GM10266 (cell line): ENCODE measurements at regions not wholly inside any gene's neighbourhood (a gene's known extent, or its start where the extent isn't known, plus 50 kb on each side); places are given as distances from the start of the nearest gene placed in this dataset.

ENCODE experiments used
- DNase-seq: peaks from one replicate; pipeline ENCODE4 v3.0.0; 2012; ENCODE audit errors: extremely low spot score
- TF ChIP-seq, protein P1 (sequence below): IDR thresholded peaks from 2 replicates; pipeline ENCODE4 v1.5.1; 2012; ENCODE audit warnings: mild to moderate bottlenecking, low read depth; ENCODE audit not compliant: control insufficient read depth, insufficient read depth; ENCODE audit errors: missing control alignments

DNA sequence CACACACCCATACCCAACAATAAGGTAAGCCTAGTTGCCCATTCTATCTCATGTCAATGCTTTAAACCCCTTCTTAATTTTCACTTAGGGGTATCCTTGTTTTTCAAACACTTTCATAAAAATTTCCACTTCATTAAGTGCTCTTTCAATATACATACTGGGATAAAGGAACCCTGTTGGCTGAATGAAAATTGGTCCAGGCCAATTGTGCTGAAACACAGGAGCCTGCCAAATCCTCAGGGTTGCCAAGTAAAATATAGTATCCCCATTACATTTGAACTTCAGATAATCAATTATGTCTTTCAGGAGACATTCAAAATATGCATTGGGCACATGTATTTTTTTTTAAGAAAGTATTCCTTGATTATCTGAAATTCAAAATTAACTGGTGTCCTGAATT is 1131.1 kb downstream of the SLITRK1 start:
- DNase-seq = no peak
- TF ChIP-seq, protein P1, sequence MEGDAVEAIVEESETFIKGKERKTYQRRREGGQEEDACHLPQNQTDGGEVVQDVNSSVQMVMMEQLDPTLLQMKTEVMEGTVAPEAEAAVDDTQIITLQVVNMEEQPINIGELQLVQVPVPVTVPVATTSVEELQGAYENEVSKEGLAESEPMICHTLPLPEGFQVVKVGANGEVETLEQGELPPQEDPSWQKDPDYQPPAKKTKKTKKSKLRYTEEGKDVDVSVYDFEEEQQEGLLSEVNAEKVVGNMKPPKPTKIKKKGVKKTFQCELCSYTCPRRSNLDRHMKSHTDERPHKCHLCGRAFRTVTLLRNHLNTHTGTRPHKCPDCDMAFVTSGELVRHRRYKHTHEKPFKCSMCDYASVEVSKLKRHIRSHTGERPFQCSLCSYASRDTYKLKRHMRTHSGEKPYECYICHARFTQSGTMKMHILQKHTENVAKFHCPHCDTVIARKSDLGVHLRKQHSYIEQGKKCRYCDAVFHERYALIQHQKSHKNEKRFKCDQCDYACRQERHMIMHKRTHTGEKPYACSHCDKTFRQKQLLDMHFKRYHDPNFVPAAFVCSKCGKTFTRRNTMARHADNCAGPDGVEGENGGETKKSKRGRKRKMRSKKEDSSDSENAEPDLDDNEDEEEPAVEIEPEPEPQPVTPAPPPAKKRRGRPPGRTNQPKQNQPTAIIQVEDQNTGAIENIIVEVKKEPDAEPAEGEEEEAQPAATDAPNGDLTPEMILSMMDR = no peak

DNA sequence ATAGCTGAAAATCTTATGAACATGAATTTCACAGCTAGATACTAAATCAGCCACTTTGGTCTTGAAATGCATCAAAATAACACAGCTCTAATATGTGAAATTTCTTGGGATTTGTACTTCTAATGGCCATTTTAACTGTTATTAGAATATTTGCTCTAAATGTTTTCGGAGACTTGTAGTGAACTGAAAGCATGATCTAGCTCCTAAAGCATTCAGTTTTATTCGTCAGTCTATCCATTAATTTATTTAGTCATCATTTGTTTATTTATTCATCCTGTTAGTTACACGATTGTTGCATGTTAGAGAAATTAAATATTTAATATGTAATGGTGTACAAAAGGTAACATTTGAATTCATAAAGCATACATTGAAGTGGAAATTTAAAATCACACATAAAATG is 1132.7 kb downstream of the SLITRK1 start:
- TF ChIP-seq, protein P1 = no peak

DNA sequence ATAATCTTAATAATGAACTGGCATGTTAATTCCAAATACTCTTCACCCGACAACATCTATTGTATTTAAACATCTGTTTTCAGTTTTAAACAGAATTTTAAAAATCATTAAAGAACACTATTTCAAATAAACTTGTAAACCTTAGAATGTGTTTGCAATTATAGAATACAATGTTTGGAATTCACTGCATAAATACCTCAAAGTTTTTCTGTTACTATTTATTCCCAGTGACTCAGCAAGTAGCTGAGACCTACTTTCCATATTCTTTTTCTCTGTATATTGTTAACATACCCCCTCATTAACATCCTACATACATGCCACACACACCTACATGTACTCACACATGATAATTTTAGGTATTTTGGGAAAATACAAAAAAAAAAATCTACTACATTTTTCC is 1134.3 kb downstream of the SLITRK1 start:
- TF ChIP-seq, protein P1 = no peak
- DNase-seq = no peak

More for the DNA sequence above, 1132.7 kb downstream of the SLITRK1 start:
- no peak for DNase-seq

DNA sequence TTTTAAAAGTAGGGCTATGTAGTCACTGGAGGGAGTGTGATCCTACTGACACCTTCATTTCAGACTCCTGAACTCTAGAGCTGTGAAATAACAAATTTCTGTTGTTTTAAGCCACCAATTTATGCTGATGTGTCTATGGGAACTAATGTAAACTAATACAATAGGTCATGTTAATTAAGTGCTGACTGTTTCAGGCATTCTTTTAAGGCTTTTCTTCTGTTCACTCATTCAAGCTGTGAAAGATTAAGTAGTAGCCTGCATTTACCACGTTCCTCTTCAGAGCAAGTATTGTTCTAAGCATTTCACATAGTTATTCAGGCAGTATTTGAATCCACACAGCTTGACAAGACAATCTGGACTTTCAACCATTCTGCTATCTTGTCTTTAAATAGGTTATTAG is 1135.0 kb downstream of the SLITRK1 start:
- DNase-seq = no peak
- TF ChIP-seq, protein P1 = no peak

DNA sequence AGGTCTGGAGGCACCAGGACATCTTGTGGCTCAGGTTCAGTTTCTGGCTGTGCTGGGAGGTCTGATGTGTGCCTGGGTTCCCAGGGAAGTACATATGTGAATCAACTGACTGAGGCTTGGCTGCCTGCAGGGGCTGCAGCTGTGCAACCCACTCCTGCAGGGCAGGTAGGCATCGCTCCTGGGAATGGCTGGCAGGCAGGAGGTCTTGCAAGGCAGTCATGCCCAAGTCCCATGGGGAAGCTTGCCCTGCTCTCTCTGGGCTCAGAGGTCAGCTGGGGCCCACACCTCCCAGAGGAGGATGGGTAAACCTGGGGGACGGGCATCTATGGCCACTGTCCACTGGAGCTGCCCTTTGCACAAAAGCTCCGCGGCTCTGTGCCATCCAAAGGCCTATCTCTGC is 1141.8 kb downstream of the SLITRK1 start:
- TF ChIP-seq, protein P1 = no peak
- DNase-seq = no peak

DNA sequence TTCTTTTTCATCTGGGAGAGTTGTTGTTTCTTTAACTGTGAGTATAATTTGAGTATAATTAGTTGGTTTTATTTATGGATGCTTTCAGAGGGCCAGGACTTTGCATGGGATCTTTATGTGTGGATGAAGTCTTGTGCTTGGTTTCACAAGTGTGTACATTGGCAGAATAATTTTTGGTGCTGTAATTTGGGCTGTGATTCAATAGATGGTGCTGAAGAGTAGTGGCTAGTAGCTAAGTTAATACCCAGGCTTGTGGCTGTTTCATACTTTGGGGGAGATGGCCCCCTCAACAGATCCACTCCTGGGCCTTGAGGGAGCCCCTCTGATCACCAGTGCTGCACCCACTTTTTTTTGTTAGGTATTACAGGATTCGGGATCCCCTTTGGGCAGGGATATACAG is 1142.4 kb downstream of the SLITRK1 start:
- DNase-seq = no peak
- TF ChIP-seq, protein P1 = no peak

DNA sequence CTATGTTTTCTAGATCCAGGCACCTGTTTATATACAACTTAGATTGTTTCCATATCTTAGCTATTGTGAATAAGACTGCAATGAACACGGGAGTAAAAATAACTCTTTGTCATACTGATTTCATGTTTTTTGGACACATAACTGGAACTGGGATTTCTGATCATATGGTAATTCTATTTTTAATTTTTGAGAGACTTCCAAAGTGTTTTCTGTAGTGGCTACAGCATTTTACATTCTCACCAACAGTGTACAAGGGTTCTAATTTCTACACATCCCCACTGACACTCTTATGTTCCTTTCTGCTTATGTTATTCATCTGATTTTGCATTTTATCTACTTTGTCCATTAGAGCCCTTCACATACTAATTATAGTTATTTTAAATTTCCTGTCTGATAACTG is 1152.9 kb downstream of the SLITRK1 start:
- TF ChIP-seq, protein P1 = no peak
- DNase-seq = no peak

DNA sequence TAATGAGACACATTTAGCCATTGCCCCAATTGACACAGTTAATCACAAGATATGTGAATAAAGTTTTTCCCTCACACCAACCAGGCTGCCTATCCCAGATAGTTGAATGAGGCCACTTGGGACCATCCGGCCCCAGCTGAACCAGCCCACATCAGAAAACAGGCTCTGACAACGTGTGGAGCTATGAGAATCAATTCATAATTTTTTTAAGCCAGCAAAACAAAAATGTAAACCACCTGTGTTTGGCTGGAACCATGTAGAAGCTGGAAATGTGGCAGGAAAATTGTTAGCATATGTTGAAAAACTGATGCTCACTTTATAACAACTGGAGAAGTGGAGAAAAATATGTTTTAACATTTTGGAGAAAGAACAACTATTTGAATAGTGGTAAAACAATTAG is 1161.3 kb downstream of the SLITRK1 start:
- no peak for DNase-seq

More for the DNA sequence above, 1161.3 kb downstream of the SLITRK1 start:
- TF ChIP-seq, protein P1 = no peak
